Loucy (cell line): ENCODE measurements at regions not wholly inside any gene's neighbourhood (a gene's known extent, or its start where the extent isn't known, plus 50 kb on each side); places are given as distances from the start of the nearest gene placed in this dataset.

ENCODE experiments used
- H2AFZ ChIP-seq: fragments of 200-600 bp; sonication (generic); 2 replicates; pipeline ENCODE4 v1.6.0; 2016; ENCODE audit warnings: antibody characterized with exemption, mild to moderate bottlenecking, low read length, moderate library complexity
- H3F3A ChIP-seq: fragments of 200-600 bp; 2 replicates; pipeline ENCODE4 v1.6.0; 2016; ENCODE audit warnings: antibody characterized with exemption, low read depth, mild to moderate bottlenecking
- H3K27me3 ChIP-seq: fragments of 200-600 bp; sonication (generic); 2 replicates; pipeline ENCODE4 v1.6.1; 2014; ENCODE audit warnings: low read length, mild to moderate bottlenecking; ENCODE audit not compliant: insufficient read depth, poor library complexity, severe bottlenecking
- H3K36me3 ChIP-seq: fragments of 200-600 bp; sonication (generic); 2 replicates; pipeline ENCODE4 v1.6.1; 2016; ENCODE audit warnings: low read length; ENCODE audit not compliant: insufficient read depth
- H3K4me1 ChIP-seq: fragments of 200-600 bp; sonication (generic); 2 replicates; pipeline ENCODE4 v1.5.1; 2014; ENCODE audit warnings: low read length, mild to moderate bottlenecking; ENCODE audit not compliant: insufficient read depth, poor library complexity, severe bottlenecking
- H3K4me2 ChIP-seq: fragments of 200-600 bp; sonication (generic); 2 replicates; pipeline ENCODE4 v1.6.0; 2014; ENCODE audit warnings: antibody characterized with exemption, low read length, low read depth, mild to moderate bottlenecking; ENCODE audit not compliant: poor library complexity, severe bottlenecking
- H3K4me3 ChIP-seq: fragments of 200-600 bp; sonication (generic); 2 replicates; pipeline ENCODE4 v1.5.1; 2014; ENCODE audit warnings: low read length, mild to moderate bottlenecking, mixed read lengths; ENCODE audit not compliant: poor library complexity, severe bottlenecking
- H3K79me2 ChIP-seq: fragments of 200-600 bp; sonication (generic); 2 replicates; pipeline ENCODE4 v1.6.1; 2014; ENCODE audit warnings: low read length; ENCODE audit not compliant: insufficient read depth
- H3K9ac ChIP-seq: fragments of 200-600 bp; sonication (generic); 2 replicates; pipeline ENCODE4 v1.6.0; 2014; ENCODE audit warnings: mild to moderate bottlenecking, low read depth, low read length, moderate library complexity; ENCODE audit not compliant: poor library complexity, severe bottlenecking
- H3K9me2 ChIP-seq: fragments of 200-600 bp; sonication (generic); replicated peaks from 2 replicates; pipeline ENCODE4 v1.6.1; 2016; ENCODE audit warnings: low read depth, low read length, mixed read lengths
- H3K9me3 ChIP-seq: fragments of 200-600 bp; sonication (generic); 2 replicates; pipeline ENCODE4 v1.6.1; 2014; ENCODE audit warnings: mild to moderate bottlenecking, antibody characterized with exemption, low read length, low read depth; ENCODE audit not compliant: insufficient read depth
- H4K20me1 ChIP-seq: fragments of 200-600 bp; sonication (generic); 2 replicates; pipeline ENCODE4 v1.6.0; 2014; ENCODE audit warnings: antibody characterized with exemption, low read length, mild to moderate bottlenecking; ENCODE audit not compliant: insufficient read depth, poor library complexity, severe bottlenecking
- CTCF ChIP-seq: fragments of 200-600 bp; sonication (generic); conservative IDR thresholded peaks from 2 replicates; pipeline ENCODE4 v1.5.1; 2014; ENCODE audit warnings: mild to moderate bottlenecking, antibody characterized with exemption, low read length
- EZH2phosphoT487 ChIP-seq: fragments of 200-600 bp; IDR thresholded peaks from 2 replicates; pipeline ENCODE4 v1.6.1; 2018; ENCODE audit warnings: antibody characterized with exemption, mild to moderate bottlenecking, moderate library complexity, borderline replicate concordance

- Histone ChIP-seq H2AFZ (no peak overlapping the region), H3K9me3 (no peaks in the 10 kb centered on the region; the same call in 1 of the 2 replicates), H3K9me2 (no peaks in the 10 kb centered on the region), H3K4me3 (no peak overlapping the region), H4K20me1 (no peaks in the 10 kb centered on the region), H3K4me1 (no peaks in the 10 kb centered on the region), H3K4me2 (no peak overlapping the region), H3K36me3 (no peaks in the 10 kb centered on the region), H3K9ac (no peak overlapping the region), H3K27me3 (no peaks in the 10 kb centered on the region), H3F3A (no peaks in the 10 kb centered on the region), H3K79me2 (no peaks in the 10 kb centered on the region)
- TF ChIP-seq CTCF (no peak), EZH2phosphoT487 (no peak)
Observed at GRCh38 chr15:31954374-31955172, 75.7 kb upstream of the CHRNA7 start.

GRCh38 chr15:31955734-31956133, 74.6 kb upstream of the CHRNA7 start:
- Histone ChIP-seq H3K36me3 (no peaks in the 10 kb centered on the region), H3F3A (no peaks in the 10 kb centered on the region), H3K4me1 (no peaks in the 10 kb centered on the region), H3K9me2 (no peaks in the 10 kb centered on the region), H3K4me3 (no peak overlapping the region), H3K4me2 (no peak overlapping the region), H3K9ac (no peak overlapping the region), H3K27me3 (no peaks in the 10 kb centered on the region), H4K20me1 (no peaks in the 10 kb centered on the region), H3K79me2 (no peaks in the 10 kb centered on the region), H2AFZ (no peak overlapping the region), H3K9me3 (no peaks in the 10 kb centered on the region; the same call in 1 of the 2 replicates)
- TF ChIP-seq CTCF (no peak), EZH2phosphoT487 (no peak)

- no peak overlapping the region for H3K9ac ChIP-seq
- H3K4me1 ChIP-seq: no peaks in the 10 kb centered on the region
- H3K9me2 ChIP-seq: no peaks in the 10 kb centered on the region
- no peaks in the 10 kb centered on the region for H3F3A ChIP-seq
- no peaks in the 10 kb centered on the region for H3K27me3 ChIP-seq
- TF ChIP-seq EZH2phosphoT487 (no peak), CTCF (no peak)
- no peaks in the 10 kb centered on the region for H3K36me3 ChIP-seq
- no peaks in the 10 kb centered on the region for H4K20me1 ChIP-seq
- no peak overlapping the region for H3K4me3 ChIP-seq
- H3K9me3 ChIP-seq: no peaks in the 10 kb centered on the region; the same call in 1 of the 2 replicates
- H3K79me2 ChIP-seq: no peaks in the 10 kb centered on the region
- no peak overlapping the region for H3K4me2 ChIP-seq
- H2AFZ ChIP-seq: no peak overlapping the region
Observed at GRCh38 chr15:31957581-31957980, 72.7 kb upstream of the CHRNA7 start.
